Lower lobe of right lung (tissue), 2 donors: ENCODE measurements at regions not wholly inside any gene's neighbourhood (a gene's known extent, or its start where the extent isn't known, plus 50 kb on each side); places are given as distances from the start of the nearest gene placed in this dataset.
"Not testable (repeated sequence)": the region's sequence is repeated elsewhere in the genome, so short reads cannot be mapped to it uniquely, and the experiment has no call there.

Experiments used
- ATAC-seq, 2 donors: fragments of 200-7000 bp; cut with Tn5 transposase; one replicate each; pipeline ENCODE4 v1.9.1; 2020 to 2022; ENCODE audit warnings: mild to moderate bottlenecking in 2 of 2, moderate library complexity in 2 of 2
- DNase-seq: peaks from one replicate; pipeline ENCODE4 v3.0.0-alpha.2; 2020
- H3K27ac ChIP-seq: fragments of 200-600 bp; one replicate; pipeline ENCODE4 v1.8.0; 2022
- H3K27me3 ChIP-seq: fragments of 200-600 bp; one replicate; pipeline ENCODE4 v1.8.0; 2022; ENCODE audit warnings: low read depth
- H3K36me3 ChIP-seq: fragments of 200-600 bp; one replicate; pipeline ENCODE4 v1.8.0; 2022; ENCODE audit warnings: mild to moderate bottlenecking
- H3K4me1 ChIP-seq: fragments of 200-600 bp; one replicate; pipeline ENCODE4 v1.8.0; 2022
- H3K4me3 ChIP-seq: fragments of 200-600 bp; one replicate; pipeline ENCODE4 v1.8.0; 2022; ENCODE audit warnings: mild to moderate bottlenecking
- H3K9me3 ChIP-seq: fragments of 200-600 bp; one replicate; pipeline ENCODE4 v1.8.0; 2022
- CTCF ChIP-seq: fragments of 200-600 bp; IDR thresholded peaks from one replicate; pipeline ENCODE4 v1.8.0; 2022; ENCODE audit warnings: antibody characterized with exemption, mild to moderate bottlenecking
- intact Hi-C: fragments of 100-400 bp; cut with DNase I; formaldehyde crosslinking; loops from one replicate; pipeline ENCODE4 v1.11.0; 2022
- donor health status: DM: no; HTN: yes; CAD: no; lungs with severe emphysema.

DNA sequence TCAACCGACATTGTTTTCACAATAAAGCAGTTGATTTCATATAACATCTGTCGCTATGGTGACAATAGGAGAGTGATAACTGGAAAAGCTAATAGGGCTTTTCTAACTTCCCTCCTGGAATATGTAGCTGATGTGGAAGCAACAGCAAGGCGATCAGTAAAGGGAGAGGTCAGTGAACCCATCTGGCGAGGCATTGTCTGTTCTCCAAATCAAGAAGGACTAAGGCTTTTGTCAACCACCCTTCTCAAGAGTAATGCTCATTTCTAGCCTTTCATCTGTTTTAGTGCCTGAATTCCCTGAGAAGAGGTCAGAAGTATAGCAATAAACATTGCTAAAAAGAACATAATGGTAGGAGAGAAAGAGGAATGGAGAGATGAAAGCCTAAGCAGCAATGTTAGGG is 201.3 kb downstream of the AKAP7 start:
- intact Hi-C loops, result no loop called here
- H3K4me3 ChIP-seq, result no peak overlapping the region
- H3K27ac ChIP-seq, result no peak overlapping the region
- DNase-seq (no peak), ATAC-seq (no peak)
- H3K4me1 ChIP-seq, result no peaks in the 10 kb centered on the region
- no peaks in the 10 kb centered on the region for H3K27me3 ChIP-seq
- no peaks in the 10 kb centered on the region for H3K9me3 ChIP-seq
- no peaks in the 10 kb centered on the region for H3K36me3 ChIP-seq
- TF ChIP-seq CTCF, result no peak

DNA sequence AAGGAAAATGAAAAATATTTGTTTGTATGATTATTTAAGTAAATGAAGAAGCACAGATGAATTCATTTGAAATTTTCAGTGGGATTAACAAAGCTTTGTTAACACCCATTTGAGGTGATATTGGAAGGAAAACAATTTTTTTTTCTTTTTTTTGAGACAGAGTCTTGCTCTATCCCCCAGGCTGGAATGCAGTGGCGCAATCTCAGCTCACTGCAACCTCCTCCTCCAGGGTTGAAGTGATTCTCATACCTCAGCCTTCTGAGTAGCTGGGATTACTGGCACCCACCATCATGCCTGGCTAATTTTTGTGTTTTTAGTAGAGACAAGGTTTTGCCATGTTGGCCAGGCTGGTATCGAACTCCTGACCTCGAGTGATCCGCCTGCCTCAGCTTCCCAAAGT is 211.6 kb downstream of the AKAP7 start:
- intact Hi-C loops, H3K27me3 ChIP-seq, ATAC-seq, H3K4me1 ChIP-seq, H3K27ac ChIP-seq, H3K36me3 ChIP-seq, H3K9me3 ChIP-seq, H3K4me3 ChIP-seq: not testable (repeated sequence)
- peak; percentile 50 for DNase-seq

GRCh38 chr6:131348572-131348971 is 213.3 kb downstream of the AKAP7 start:
- intact Hi-C loops, result no loop called here
- DNase-seq (no peak), ATAC-seq (no peak)
- TF ChIP-seq CTCF, result no peak
- Histone ChIP-seq H3K4me1 (no peaks in the 10 kb centered on the region), H3K27me3 (no peaks in the 10 kb centered on the region), H3K4me3 (no peak overlapping the region), H3K9me3 (no peaks in the 10 kb centered on the region), H3K36me3 (no peaks in the 10 kb centered on the region), H3K27ac (no peak overlapping the region)

DNA sequence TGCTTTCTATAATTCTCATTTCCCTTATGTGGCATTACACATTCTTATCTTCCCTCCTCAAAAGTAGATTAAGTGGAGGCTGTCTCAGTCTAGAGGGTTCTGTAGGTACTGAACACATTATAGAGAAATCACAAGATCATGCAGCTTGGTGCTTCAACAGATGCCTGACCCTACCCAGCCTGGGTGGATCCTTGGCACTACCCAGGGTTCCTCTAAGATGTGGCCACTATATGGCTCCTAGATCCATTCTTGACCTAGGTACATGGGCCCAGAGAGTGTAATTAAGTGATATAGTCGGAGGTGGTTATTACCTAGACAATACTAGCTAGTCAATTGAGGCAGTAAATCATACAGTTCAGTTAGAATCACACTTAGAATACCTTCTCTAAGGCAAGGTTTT is 213.9 kb downstream of the AKAP7 start:
- no peaks in the 10 kb centered on the region for H3K27me3 ChIP-seq
- no peaks in the 10 kb centered on the region for H3K4me1 ChIP-seq
- H3K4me3 ChIP-seq, result no peak overlapping the region
- H3K27ac ChIP-seq, result no peak overlapping the region
- DNase-seq, result no peak
- no peaks in the 10 kb centered on the region for H3K9me3 ChIP-seq
- intact Hi-C loops, result no loop called here
- no peak for ATAC-seq
- TF ChIP-seq CTCF, result no peak
- H3K36me3 ChIP-seq, result no peaks in the 10 kb centered on the region

GRCh38 chr6:131353106-131353505 is 217.8 kb downstream of the AKAP7 start:
- Histone ChIP-seq H3K4me1 (no peaks in the 10 kb centered on the region), H3K9me3 (no peaks in the 10 kb centered on the region), H3K36me3 (no peaks in the 10 kb centered on the region), H3K27ac (no peak overlapping the region), H3K27me3 (no peaks in the 10 kb centered on the region), H3K4me3 (no peak overlapping the region)
- TF ChIP-seq CTCF, result no peak
- intact Hi-C loops, result no loop called here
- ATAC-seq, result no peak
- DNase-seq, result no peak

GRCh38 chr6:131353876-131354275 is 218.6 kb downstream of the AKAP7 start:
- Histone ChIP-seq H3K36me3 (no peaks in the 10 kb centered on the region), H3K9me3 (no peaks in the 10 kb centered on the region), H3K4me1 (no peaks in the 10 kb centered on the region), H3K27ac (no peak overlapping the region), H3K4me3 (no peak overlapping the region), H3K27me3 (no peaks in the 10 kb centered on the region)
- intact Hi-C loops, result no loop called here
- ATAC-seq (no peak), DNase-seq (no peak)
- no peak for TF ChIP-seq CTCF
